Mucosa of descending colon (tissue), 3 donors: ENCODE measurements at regions not wholly inside any gene's neighbourhood (a gene's known extent, or its start where the extent isn't known, plus 50 kb on each side); places are given as distances from the start of the nearest gene placed in this dataset.
A peak's percentile ranks its signal among the peaks of the same experiment; 100 is the strongest.
"Not testable (repeated sequence)": the region's sequence is repeated elsewhere in the genome, so short reads cannot be mapped to it uniquely, and the experiment has no call there.

Experiments
- ATAC-seq: fragments of 200-7000 bp; cut with Tn5 transposase; one replicate; pipeline ENCODE4 v1.9.1; 2020; ENCODE audit warnings: mild to moderate bottlenecking, moderate library complexity
- DNase-seq, 3 donors: peaks; one replicate each; pipeline ENCODE4 v3.0.0-alpha.2; 2020
- H3K36me3 ChIP-seq: fragments of 200-600 bp; one replicate; pipeline ENCODE4 v1.8.0; 2021; ENCODE audit warnings: low read depth, mild to moderate bottlenecking
- H3K4me1 ChIP-seq: fragments of 200-600 bp; one replicate; pipeline ENCODE4 v1.8.0; 2021; ENCODE audit warnings: low read depth, mild to moderate bottlenecking
- H3K4me3 ChIP-seq: fragments of 200-600 bp; one replicate; pipeline ENCODE4 v1.8.0; 2021; ENCODE audit warnings: mild to moderate bottlenecking
- H3K9me3 ChIP-seq: fragments of 200-600 bp; one replicate; pipeline ENCODE4 v1.8.0; 2021; ENCODE audit warnings: mild to moderate bottlenecking
- intact Hi-C, 2 donors: fragments of 100-400 bp; cut with DNase I in 1 of 2; cut with micrococcal nuclease in 1 of 2; formaldehyde crosslinking; loops; one replicate each; pipeline versions ENCODE4 v1.11.0 to v1.11.1; 2022; cut with DNase I, micrococcal nuclease
- TF ChIP-seq, protein P1 (sequence below): fragments of 200-600 bp; IDR thresholded peaks from one replicate; pipeline ENCODE4 v1.8.0; 2022; ENCODE audit warnings: antibody characterized with exemption, mild to moderate bottlenecking
- donor health status: DM: no; HTN: no; CAD: no; lungs with moderate emphysema.
- donor health status: DM: no; HTN: no; CAD: no.
- donor health status: DM: no; HTN: yes; CAD: no.

DNA sequence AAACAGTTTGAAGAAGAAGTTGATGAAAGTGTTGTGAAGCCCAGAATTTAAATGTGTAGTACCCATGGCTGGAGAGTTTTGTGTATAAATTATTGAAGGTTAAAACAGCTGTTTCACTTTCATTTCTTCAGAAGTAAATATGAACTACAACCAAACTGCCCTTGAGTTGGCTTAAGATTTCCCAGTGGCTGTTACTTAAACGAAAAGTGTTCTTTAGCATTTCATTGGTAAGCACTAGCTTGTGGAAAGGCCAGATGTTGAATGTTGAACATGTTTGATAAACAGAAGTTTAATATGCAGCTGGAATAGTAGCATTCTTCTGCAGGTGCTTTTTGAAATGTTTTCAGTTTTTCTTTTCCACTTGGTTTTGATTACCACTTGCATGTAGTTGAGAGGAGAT lies 83.2 kb upstream of the TNRC6B start:
- Histone ChIP-seq H3K9me3 (no peaks in the 10 kb centered on the region), H3K36me3 (no peaks in the 10 kb centered on the region), H3K4me1 (peaks cover 14% of the 10 kb centered on the region), H3K4me3 (no peak overlapping the region)
- DNase-seq (no peak), ATAC-seq (peak; percentile 37)
- TF ChIP-seq, protein P1, sequence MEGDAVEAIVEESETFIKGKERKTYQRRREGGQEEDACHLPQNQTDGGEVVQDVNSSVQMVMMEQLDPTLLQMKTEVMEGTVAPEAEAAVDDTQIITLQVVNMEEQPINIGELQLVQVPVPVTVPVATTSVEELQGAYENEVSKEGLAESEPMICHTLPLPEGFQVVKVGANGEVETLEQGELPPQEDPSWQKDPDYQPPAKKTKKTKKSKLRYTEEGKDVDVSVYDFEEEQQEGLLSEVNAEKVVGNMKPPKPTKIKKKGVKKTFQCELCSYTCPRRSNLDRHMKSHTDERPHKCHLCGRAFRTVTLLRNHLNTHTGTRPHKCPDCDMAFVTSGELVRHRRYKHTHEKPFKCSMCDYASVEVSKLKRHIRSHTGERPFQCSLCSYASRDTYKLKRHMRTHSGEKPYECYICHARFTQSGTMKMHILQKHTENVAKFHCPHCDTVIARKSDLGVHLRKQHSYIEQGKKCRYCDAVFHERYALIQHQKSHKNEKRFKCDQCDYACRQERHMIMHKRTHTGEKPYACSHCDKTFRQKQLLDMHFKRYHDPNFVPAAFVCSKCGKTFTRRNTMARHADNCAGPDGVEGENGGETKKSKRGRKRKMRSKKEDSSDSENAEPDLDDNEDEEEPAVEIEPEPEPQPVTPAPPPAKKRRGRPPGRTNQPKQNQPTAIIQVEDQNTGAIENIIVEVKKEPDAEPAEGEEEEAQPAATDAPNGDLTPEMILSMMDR: no peak
- intact Hi-C loops: no loop called here

DNA sequence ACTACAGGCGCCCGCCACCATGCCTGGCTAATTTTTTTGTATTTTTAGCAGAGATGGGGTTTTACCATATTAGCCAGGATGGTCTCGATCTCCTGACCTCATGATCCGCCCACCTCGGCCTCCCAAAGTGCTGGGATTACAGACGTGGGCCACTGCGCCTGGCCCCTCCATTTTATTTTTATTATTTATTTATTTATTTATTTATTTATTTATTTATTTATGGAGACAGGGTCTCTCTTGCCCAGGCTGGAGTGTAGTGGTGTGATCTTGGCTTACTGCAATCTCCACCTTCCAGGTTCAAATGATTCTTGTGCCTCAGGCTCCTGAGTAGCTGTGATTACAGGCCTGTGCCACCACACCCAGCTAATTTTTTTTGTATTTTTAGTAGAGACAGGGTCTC lies 77.8 kb upstream of the TNRC6B start:
- H3K4me1 ChIP-seq, intact Hi-C loops, H3K36me3 ChIP-seq, H3K4me3 ChIP-seq, H3K9me3 ChIP-seq, DNase-seq, ATAC-seq: not testable (repeated sequence)

DNA sequence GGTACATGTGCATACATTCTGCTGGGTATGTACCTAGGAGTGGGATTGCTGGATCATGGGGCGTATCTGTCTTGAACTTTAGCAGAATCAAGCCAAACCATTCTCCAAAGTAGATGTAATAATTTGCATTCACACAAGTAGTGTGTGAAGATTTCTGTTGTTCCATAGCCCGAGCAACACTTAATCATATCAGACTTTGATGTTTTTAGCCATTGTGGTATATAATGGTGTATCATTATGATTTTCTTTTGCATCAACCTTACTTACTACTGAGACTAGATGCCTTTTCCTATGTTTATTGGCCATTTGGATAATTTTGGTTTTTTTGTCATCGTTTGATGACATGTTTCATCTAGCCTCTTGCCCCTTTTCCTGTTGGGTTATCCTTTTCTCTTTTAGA lies 72.0 kb upstream of the TNRC6B start:
- Histone ChIP-seq H3K4me3 (no peak overlapping the region), H3K4me1 (peaks cover 6% of the 10 kb centered on the region), H3K36me3 (no peaks in the 10 kb centered on the region), H3K9me3 (no peaks in the 10 kb centered on the region)
- TF ChIP-seq, protein P1: no peak
- DNase-seq: no peak
- ATAC-seq: no peak
- intact Hi-C loops: no loop called here

DNA sequence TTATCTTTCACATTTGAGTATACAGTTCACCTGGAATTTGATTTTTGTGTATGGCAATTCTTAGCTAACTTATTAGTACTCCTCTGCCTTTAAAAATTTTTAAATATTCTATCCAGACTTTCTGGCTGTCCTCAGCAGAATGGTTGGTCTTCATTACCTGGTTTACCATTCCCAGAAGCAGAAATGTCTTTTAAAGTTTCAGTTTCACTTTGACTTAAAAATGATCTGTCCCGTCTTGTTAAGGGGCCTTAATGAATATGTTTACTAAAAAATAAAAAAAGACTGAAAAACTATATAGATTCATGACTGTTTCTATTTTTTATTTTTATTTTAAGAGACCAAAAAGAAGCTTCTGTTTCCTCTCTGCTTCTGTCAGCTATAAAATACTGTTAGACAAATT lies 70.5 kb upstream of the TNRC6B start:
- TF ChIP-seq, protein P1: no peak
- DNase-seq (no peak), ATAC-seq (peak; percentile 46)
- Histone ChIP-seq H3K36me3 (no peaks in the 10 kb centered on the region), H3K4me3 (no peak overlapping the region), H3K4me1 (peaks cover 6% of the 10 kb centered on the region), H3K9me3 (no peaks in the 10 kb centered on the region)
- intact Hi-C loops: no loop called here

DNA sequence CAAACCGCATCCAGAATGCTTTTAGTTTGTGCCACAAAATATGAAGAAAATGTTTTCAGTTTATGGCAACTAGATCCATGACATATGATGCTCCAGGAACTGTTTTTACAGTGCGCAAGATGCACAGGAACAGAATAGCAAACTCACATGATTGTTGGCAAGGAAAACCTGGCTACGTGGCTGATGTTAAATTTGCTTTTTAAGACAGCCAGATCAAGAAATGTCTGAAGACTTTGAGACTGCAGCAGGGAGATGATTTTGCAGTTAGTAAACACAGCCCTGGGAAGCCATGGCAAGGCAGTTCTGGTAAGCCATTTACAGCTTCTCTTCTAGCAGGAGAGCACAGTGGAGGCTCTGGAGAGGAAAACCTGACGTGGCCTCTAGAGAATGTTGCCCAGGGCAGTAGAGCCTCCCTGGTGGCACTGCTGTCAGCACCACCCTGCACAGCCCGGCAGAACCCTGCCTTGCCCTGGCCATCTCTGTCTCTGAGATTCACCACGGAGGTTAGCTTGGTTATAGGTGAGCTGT lies 69.8 kb upstream of the TNRC6B start:
- Histone ChIP-seq H3K9me3 (no peaks in the 10 kb centered on the region), H3K4me3 (no peak overlapping the region), H3K4me1 (peaks cover 6% of the 10 kb centered on the region), H3K36me3 (no peaks in the 10 kb centered on the region)
- intact Hi-C loops: no loop called here
- peak in 1 of 3 donors; percentile 8 for DNase-seq
- peak; percentile 82 for ATAC-seq
- TF ChIP-seq, protein P1: no peak

DNA sequence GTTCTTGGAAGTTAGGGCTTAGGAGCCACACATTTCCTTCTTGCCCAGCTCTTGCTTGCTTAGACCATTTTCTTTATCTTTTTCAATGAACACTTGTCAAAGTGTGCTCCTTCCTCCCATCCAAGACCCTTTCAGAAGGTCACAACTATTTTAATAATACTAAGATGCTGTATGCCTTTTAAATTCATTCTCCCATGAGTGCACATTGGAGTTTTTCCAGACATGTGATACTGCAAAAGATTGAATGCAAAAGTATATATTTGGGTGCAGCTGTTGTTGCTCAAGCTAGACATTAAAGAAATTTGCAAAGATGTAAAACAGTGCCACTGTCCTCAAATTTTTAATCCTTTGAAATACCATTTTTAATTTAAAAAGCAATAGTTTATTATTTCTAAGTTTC lies 69.3 kb upstream of the TNRC6B start:
- DNase-seq: no peak
- TF ChIP-seq, protein P1: no peak
- Histone ChIP-seq H3K4me3 (no peak overlapping the region), H3K4me1 (peaks cover 6% of the 10 kb centered on the region), H3K9me3 (no peaks in the 10 kb centered on the region), H3K36me3 (no peaks in the 10 kb centered on the region)
- no peak for ATAC-seq
- intact Hi-C loops: no loop called here

DNA sequence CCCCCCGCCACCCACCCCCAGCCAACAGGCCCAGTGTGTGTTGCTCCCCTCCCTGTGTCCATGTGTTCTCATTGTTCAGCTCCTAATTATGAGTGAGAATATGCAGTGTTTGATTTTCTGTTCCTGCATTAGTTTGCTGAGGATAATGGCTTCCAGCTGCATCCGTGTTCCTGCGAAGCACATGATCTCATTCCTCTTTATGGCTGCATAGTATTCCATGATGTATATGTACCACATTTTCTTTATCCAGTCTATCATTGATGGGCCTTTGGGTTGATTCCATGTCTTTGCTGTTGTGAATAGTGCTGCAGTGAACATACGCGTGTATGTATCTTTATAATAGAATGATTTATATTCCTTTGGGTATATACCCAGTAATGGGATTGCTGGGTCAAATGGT lies 68.8 kb upstream of the TNRC6B start:
- H3K4me1 ChIP-seq, H3K9me3 ChIP-seq, H3K36me3 ChIP-seq, ATAC-seq, intact Hi-C loops, DNase-seq, H3K4me3 ChIP-seq: not testable (repeated sequence)
